ENCODE measurements at regions not wholly inside any gene's neighbourhood (a gene's known extent, or its start where the extent isn't known, plus 50 kb on each side); places are given as distances from the start of the nearest gene placed in this dataset.

DNA sequence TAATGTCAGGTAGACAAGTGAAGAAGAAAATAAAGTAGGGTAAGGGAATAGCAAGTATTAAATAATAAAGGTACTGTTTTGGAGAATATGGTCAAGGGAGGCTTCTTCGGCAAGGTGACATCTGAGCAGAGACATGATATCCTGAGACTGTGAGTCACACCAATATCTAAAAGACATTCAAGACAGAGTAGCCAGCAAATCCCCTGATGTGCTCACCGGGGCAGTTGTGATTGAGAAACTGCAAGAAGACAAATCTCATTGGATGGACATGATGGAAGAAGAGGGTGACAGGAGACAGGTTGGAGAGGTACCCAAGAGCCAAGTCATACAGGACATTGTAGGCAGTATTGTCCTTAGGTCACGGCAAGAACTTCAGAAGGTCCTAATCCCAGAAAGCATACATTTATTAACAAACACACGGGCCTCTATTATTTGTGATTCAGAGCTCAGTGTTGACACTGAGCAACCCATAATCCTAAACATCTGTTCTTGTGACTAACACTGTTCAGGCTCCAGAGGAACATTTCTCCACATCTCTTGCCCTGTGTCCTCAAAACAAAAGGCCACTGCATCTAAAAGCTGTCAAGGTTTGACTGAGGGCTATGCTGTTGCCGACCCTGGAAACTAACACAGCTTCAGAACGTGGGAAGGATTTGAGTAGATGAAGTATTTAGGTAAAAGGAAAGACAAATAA, 258.7 kb upstream of the CLINT1 start:
- Histone ChIP-seq H3K79me2 (ENCODE audit: control insufficient read depth, insufficient read depth, low read length) (no peaks in the 10 kb centered on the region), H3K4me3 (replicated peaks in 1 of 4; ENCODE audit: control extremely low read depth in 1 of 4, insufficient read depth in 1 of 4, low read depth in 3 of 4, low read length in 4 of 4) (no peak overlapping the region), H3K4me2 (ENCODE audit: extremely low read depth, insufficient read depth, low read length) (no peak overlapping the region), H3K27ac (ENCODE audit: insufficient read depth, low read length) (no peak overlapping the region), H3K27me3 (ENCODE audit: control insufficient read depth, insufficient read depth, low read length) (no peaks in the 10 kb centered on the region), H4K20me1 (ENCODE audit: control insufficient read depth, extremely low read depth, insufficient read depth, low read length) (no peaks in the 10 kb centered on the region), H3K9me3 (ENCODE audit: control insufficient read depth, insufficient read depth, low read depth, low read length) (no peaks in the 10 kb centered on the region), H2AFZ (ENCODE audit: low read length) (no peak overlapping the region), H3K9ac (ENCODE audit: insufficient read depth, low read length) (no peak overlapping the region), H3K36me3 (ENCODE audit: control insufficient read depth, insufficient read depth, low read length) (no peaks in the 10 kb centered on the region), H3K4me1 (ENCODE audit: control insufficient read depth, extremely low read depth, insufficient read depth, low read length) (no peaks in the 10 kb centered on the region)
- TF ChIP-seq EZH2 (IDR thresholded peaks at IDR 0.05; ENCODE audit: low read length, missing control alignments), result no peak
- TF ChIP-seq, protein P1, sequence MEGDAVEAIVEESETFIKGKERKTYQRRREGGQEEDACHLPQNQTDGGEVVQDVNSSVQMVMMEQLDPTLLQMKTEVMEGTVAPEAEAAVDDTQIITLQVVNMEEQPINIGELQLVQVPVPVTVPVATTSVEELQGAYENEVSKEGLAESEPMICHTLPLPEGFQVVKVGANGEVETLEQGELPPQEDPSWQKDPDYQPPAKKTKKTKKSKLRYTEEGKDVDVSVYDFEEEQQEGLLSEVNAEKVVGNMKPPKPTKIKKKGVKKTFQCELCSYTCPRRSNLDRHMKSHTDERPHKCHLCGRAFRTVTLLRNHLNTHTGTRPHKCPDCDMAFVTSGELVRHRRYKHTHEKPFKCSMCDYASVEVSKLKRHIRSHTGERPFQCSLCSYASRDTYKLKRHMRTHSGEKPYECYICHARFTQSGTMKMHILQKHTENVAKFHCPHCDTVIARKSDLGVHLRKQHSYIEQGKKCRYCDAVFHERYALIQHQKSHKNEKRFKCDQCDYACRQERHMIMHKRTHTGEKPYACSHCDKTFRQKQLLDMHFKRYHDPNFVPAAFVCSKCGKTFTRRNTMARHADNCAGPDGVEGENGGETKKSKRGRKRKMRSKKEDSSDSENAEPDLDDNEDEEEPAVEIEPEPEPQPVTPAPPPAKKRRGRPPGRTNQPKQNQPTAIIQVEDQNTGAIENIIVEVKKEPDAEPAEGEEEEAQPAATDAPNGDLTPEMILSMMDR (conservative IDR thresholded peaks at IDR 0.05 in 1 of 2, IDR thresholded peaks at IDR 0.05 in 1 of 2; ENCODE audit: low read depth in 1 of 2, low read length in 2 of 2), result no peak
- DNase-seq (ENCODE audit: low read depth in 2 of 2), result no peak

DNA sequence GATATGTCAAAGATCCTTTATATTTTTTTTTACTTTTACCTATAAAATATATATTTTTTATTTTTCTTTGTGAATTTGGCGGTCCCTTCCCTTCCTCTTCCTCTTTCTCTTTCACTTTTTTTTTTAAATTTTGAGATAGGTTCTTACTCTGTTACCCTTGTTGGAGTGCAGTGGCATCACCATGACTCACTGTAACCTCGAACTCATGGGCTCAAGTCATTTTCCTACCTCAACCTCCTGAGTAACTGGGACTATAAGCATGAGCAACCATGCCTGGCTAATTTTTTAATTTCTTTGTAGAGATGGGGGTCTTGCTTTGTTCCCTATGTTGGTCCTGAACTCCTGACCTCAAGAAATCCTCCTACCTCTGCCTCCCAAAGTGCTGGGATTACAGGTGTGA, 258.0 kb upstream of the CLINT1 start:
- Histone ChIP-seq H3K27me3 (ENCODE audit: control insufficient read depth, insufficient read depth, low read length) (no peaks in the 10 kb centered on the region), H3K4me2 (ENCODE audit: extremely low read depth, insufficient read depth, low read length) (no peak overlapping the region), H3K4me1 (ENCODE audit: control insufficient read depth, extremely low read depth, insufficient read depth, low read length) (no peaks in the 10 kb centered on the region), H3K9ac (ENCODE audit: insufficient read depth, low read length) (no peak overlapping the region), H3K36me3 (ENCODE audit: control insufficient read depth, insufficient read depth, low read length) (no peaks in the 10 kb centered on the region), H4K20me1 (ENCODE audit: control insufficient read depth, extremely low read depth, insufficient read depth, low read length) (no peaks in the 10 kb centered on the region), H3K27ac (ENCODE audit: insufficient read depth, low read length) (no peak overlapping the region), H2AFZ (ENCODE audit: low read length) (no peak overlapping the region), H3K4me3 (replicated peaks in 1 of 4; ENCODE audit: control extremely low read depth in 1 of 4, insufficient read depth in 1 of 4, low read depth in 3 of 4, low read length in 4 of 4) (no peak overlapping the region), H3K9me3 (ENCODE audit: control insufficient read depth, insufficient read depth, low read depth, low read length) (no peaks in the 10 kb centered on the region), H3K79me2 (ENCODE audit: control insufficient read depth, insufficient read depth, low read length) (no peaks in the 10 kb centered on the region)
- DNase-seq (ENCODE audit: low read depth in 2 of 2), result no peak
- no peak for TF ChIP-seq EZH2 (IDR thresholded peaks at IDR 0.05; ENCODE audit: low read length, missing control alignments)
- TF ChIP-seq, protein P1 (conservative IDR thresholded peaks at IDR 0.05 in 1 of 2, IDR thresholded peaks at IDR 0.05 in 1 of 2; ENCODE audit: low read depth in 1 of 2, low read length in 2 of 2), result no peak

DNA sequence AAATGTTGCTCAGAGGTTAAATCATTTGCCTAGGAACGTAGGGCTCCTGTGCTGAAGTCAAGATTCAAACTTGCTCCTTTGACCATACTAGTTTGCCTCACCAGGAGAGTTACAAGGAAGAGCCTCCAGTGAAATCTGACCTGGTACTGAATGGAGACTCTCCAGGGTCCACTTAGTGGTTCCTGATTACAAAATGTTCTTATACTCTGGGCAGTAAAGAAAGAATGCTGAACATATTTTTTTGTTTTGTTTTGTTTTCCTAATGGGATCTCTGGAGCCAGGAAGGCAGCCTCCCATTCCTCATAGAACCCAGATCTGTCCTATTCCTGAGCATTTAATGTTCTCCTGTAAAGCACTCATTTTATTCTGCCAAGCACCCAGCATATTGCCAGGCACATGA, 256.5 kb upstream of the CLINT1 start:
- DNase-seq (ENCODE audit: low read depth in 2 of 2), result no peak
- H3K36me3 ChIP-seq (ENCODE audit: control insufficient read depth, insufficient read depth, low read length), result no peaks in the 10 kb centered on the region

More for the DNA sequence above, 256.5 kb upstream of the CLINT1 start:
- Histone ChIP-seq H4K20me1 (ENCODE audit: control insufficient read depth, extremely low read depth, insufficient read depth, low read length) (no peaks in the 10 kb centered on the region), H3K4me3 (replicated peaks in 1 of 4; ENCODE audit: control extremely low read depth in 1 of 4, insufficient read depth in 1 of 4, low read depth in 3 of 4, low read length in 4 of 4) (no peak overlapping the region), H3K79me2 (ENCODE audit: control insufficient read depth, insufficient read depth, low read length) (no peaks in the 10 kb centered on the region), H3K4me2 (ENCODE audit: extremely low read depth, insufficient read depth, low read length) (no peak overlapping the region), H3K9me3 (ENCODE audit: control insufficient read depth, insufficient read depth, low read depth, low read length) (no peaks in the 10 kb centered on the region), H3K27ac (ENCODE audit: insufficient read depth, low read length) (no peak overlapping the region), H3K4me1 (ENCODE audit: control insufficient read depth, extremely low read depth, insufficient read depth, low read length) (no peaks in the 10 kb centered on the region), H2AFZ (ENCODE audit: low read length) (no peak overlapping the region), H3K27me3 (ENCODE audit: control insufficient read depth, insufficient read depth, low read length) (no peaks in the 10 kb centered on the region), H3K9ac (ENCODE audit: insufficient read depth, low read length) (no peak overlapping the region)
- TF ChIP-seq, protein P1 (conservative IDR thresholded peaks at IDR 0.05 in 1 of 2, IDR thresholded peaks at IDR 0.05 in 1 of 2; ENCODE audit: low read depth in 1 of 2, low read length in 2 of 2), result no peak
- no peak for TF ChIP-seq EZH2 (IDR thresholded peaks at IDR 0.05; ENCODE audit: low read length, missing control alignments)
